Activated CD4-positive, alpha-beta memory T cell treated with anti-CD3 and anti-CD28 coated beads, Interleukin-2, amount 10 ng/mL, durations not matched to agents 7 days and 5 days (primary cell): ENCODE measurements at regions not wholly inside any gene's neighbourhood (a gene's known extent, or its start where the extent isn't known, plus 50 kb on each side); places are given as distances from the start of the nearest gene placed in this dataset.
"Not testable (repeated sequence)": the region's sequence is repeated elsewhere in the genome, so short reads cannot be mapped to it uniquely, and the experiment has no call there.

ENCODE experiments used
- CTCF ChIA-PET: fragments of 350-600 bp; sonication (Branson Sonifier 250); formaldehyde crosslinking; loops from one replicate; lab custom pipeline; 2021; ENCODE audit warnings: antibody characterized with exemption, inconsistent platforms; lab: Charles Lee
- POLR2A ChIA-PET: fragments of 350-600 bp; sonication (Branson Sonifier 250); formaldehyde crosslinking; loops from one replicate; lab custom pipeline; 2021; ENCODE audit warnings: antibody characterized with exemption; lab: Charles Lee
- DNase-seq: peaks from one replicate; pipeline ENCODE4 v3.0.0-alpha.2; 2020
- H3K27ac Mint-ChIP-seq: one replicate; pipeline ENCODE4 v1.8.0; 2021; ENCODE audit warnings: mild to moderate bottlenecking, mixed read lengths
- H3K27me3 Mint-ChIP-seq: one replicate; pipeline ENCODE4 v1.8.0; 2021; ENCODE audit warnings: mixed read lengths
- H3K36me3 Mint-ChIP-seq: one replicate; pipeline ENCODE4 v1.8.0; 2021; ENCODE audit warnings: low read depth, mixed read lengths
- H3K4me1 Mint-ChIP-seq: one replicate; pipeline ENCODE4 v1.8.0; 2021; ENCODE audit warnings: mixed read lengths
- H3K4me3 Mint-ChIP-seq: one replicate; pipeline ENCODE4 v1.8.0; 2021; ENCODE audit warnings: mild to moderate bottlenecking, mixed read lengths
- H3K9me3 Mint-ChIP-seq: one replicate; pipeline ENCODE4 v1.8.0; 2021; ENCODE audit warnings: mixed read lengths

GRCh38 chr7:116398672-116399071 lies 100.9 kb upstream of the CAV2 start:
- no peak overlapping the region for H3K27ac Mint-ChIP-seq
- DNase-seq = no peak
- no peaks in the 10 kb centered on the region for H3K9me3 Mint-ChIP-seq
- H3K27me3 Mint-ChIP-seq = peaks cover 14% of the 10 kb centered on the region
- ChIA-PET POLR2A (no interaction called here), CTCF (no interaction called here)
- no peaks in the 10 kb centered on the region for H3K36me3 Mint-ChIP-seq
- no peaks in the 10 kb centered on the region for H3K4me1 Mint-ChIP-seq
- H3K4me3 Mint-ChIP-seq = no peak overlapping the region

DNA sequence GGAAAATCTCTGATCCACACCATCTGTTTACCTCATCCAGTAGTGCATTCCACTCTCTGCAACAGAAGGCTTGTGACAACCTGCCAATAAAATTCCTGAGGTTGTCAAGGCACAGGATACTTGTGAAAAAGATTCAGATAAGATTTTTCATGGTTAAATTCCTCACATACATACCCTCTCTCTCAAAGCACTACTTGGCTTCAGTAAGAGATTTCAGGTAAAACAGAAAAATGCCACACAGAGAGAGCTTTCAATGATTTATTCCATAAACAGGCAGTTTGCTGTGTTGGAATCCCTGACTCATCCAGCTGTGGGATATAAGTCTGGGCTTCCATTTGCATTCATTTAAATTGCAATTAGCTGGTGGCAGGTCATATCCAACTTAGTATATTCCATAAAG lies 99.7 kb upstream of the CAV2 start:
- ChIA-PET CTCF (no interaction called here), POLR2A (no interaction called here)
- peaks cover 18% of the 10 kb centered on the region for H3K27me3 Mint-ChIP-seq
- H3K36me3 Mint-ChIP-seq = no peaks in the 10 kb centered on the region
- no peaks in the 10 kb centered on the region for H3K9me3 Mint-ChIP-seq
- no peaks in the 10 kb centered on the region for H3K4me1 Mint-ChIP-seq
- no peak for DNase-seq
- H3K4me3 Mint-ChIP-seq = no peak overlapping the region
- no peak overlapping the region for H3K27ac Mint-ChIP-seq

- H3K27me3 Mint-ChIP-seq = peaks cover 15% of the 10 kb centered on the region
- no peak overlapping the region for H3K27ac Mint-ChIP-seq
- H3K4me1 Mint-ChIP-seq = no peaks in the 10 kb centered on the region
- H3K9me3 Mint-ChIP-seq = no peaks in the 10 kb centered on the region
- no peak overlapping the region for H3K4me3 Mint-ChIP-seq
- ChIA-PET POLR2A (no interaction called here), CTCF (no interaction called here)
- DNase-seq = no peak
- no peaks in the 10 kb centered on the region for H3K36me3 Mint-ChIP-seq
These were observed 99.0 kb upstream of the CAV2 start for GRCh38 chr7:116400522-116400921.

- ChIA-PET CTCF (no interaction called here), POLR2A (no interaction called here)
- Mint-ChIP-seq H3K27me3 (peaks cover 15% of the 10 kb centered on the region), H3K27ac (no peak overlapping the region), H3K9me3 (no peaks in the 10 kb centered on the region), H3K36me3 (no peaks in the 10 kb centered on the region), H3K4me3 (no peak overlapping the region), H3K4me1 (no peaks in the 10 kb centered on the region)
- no peak for DNase-seq
These were observed 97.8 kb upstream of the CAV2 start for GRCh38 chr7:116401711-116402110.

DNA sequence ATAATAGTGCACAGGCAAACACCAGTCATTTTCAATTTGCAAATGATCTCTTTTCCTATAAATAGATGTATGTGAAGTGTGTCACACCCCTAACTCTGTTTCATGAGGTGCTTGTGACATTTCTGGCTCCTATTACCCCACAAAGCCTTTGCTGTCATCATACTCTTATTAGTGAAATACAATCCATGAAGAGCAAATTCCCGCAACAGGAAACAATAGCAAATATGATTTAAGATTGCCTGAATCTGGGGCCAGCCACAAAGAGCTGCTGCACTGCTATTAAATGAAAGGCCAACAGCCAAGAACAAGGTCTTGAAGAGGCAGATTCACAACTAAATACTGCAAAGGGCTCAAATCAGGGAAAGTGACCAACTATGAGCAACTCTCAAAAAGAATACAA lies 96.3 kb upstream of the CAV2 start:
- DNase-seq = no peak
- Mint-ChIP-seq H3K36me3 (no peaks in the 10 kb centered on the region), H3K4me1 (no peaks in the 10 kb centered on the region), H3K9me3 (no peaks in the 10 kb centered on the region), H3K4me3 (no peak overlapping the region), H3K27me3 (peaks cover 15% of the 10 kb centered on the region), H3K27ac (no peak overlapping the region)
- ChIA-PET CTCF (no interaction called here), POLR2A (no interaction called here)

- Mint-ChIP-seq H3K27ac (no peak overlapping the region), H3K9me3 (no peaks in the 10 kb centered on the region), H3K4me1 (no peaks in the 10 kb centered on the region), H3K4me3 (no peak overlapping the region), H3K27me3 (peaks cover 12% of the 10 kb centered on the region), H3K36me3 (no peaks in the 10 kb centered on the region)
- CTCF ChIA-PET = no interaction called here
- POLR2A ChIA-PET = no interaction called here
- no peak for DNase-seq
These were observed 95.1 kb upstream of the CAV2 start for GRCh38 chr7:116404389-116404788.

GRCh38 chr7:116405810-116406209 lies 93.7 kb upstream of the CAV2 start:
- Mint-ChIP-seq H3K9me3 (no peaks in the 10 kb centered on the region), H3K27me3 (peaks cover 12% of the 10 kb centered on the region), H3K4me1 (no peaks in the 10 kb centered on the region), H3K27ac (no peak overlapping the region), H3K4me3 (no peak overlapping the region), H3K36me3 (no peaks in the 10 kb centered on the region)
- ChIA-PET POLR2A (no interaction called here), CTCF (interaction anchor here (0.7 kb wide), 1 partner anchor 9 kb away, joined by 4 read pairs; no protein-coding TSS in a partner anchor)
- no peak for DNase-seq

GRCh38 chr7:116407165-116407564 lies 92.4 kb upstream of the CAV2 start:
- Mint-ChIP-seq H3K4me3 (no peak overlapping the region), H3K36me3 (no peaks in the 10 kb centered on the region)

DNA sequence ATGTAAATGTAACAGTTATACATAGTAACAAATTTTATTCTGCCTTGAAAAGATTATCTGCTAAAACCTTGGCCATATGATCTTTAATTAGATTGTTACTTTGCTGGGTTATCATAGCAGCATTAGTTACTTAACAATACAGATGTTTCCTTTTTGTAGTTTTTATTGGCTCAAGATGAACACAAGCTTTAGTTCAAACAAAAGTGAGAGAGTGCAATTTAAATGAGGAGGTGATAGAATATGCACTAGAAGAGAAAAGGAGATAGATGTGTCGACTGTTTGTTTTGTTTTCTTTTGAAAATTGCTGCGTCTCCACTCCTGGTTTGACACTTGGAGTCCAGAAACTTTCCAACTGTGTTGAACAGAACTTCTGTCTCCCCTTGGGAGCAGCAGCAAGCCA lies 91.4 kb upstream of the CAV2 start:
- no peaks in the 10 kb centered on the region for H3K36me3 Mint-ChIP-seq
- H3K27ac Mint-ChIP-seq = no peak overlapping the region
- peaks cover 10% of the 10 kb centered on the region for H3K27me3 Mint-ChIP-seq
- H3K4me3 Mint-ChIP-seq = no peak overlapping the region
- no peak for DNase-seq
- POLR2A ChIA-PET = no interaction called here
- CTCF ChIA-PET = no interaction called here
- no peaks in the 10 kb centered on the region for H3K9me3 Mint-ChIP-seq
- no peaks in the 10 kb centered on the region for H3K4me1 Mint-ChIP-seq

More at GRCh38 chr7:116407165-116407564, 92.4 kb upstream of the CAV2 start:
- DNase-seq = no peak
- Mint-ChIP-seq H3K27me3 (peaks cover 10% of the 10 kb centered on the region), H3K4me1 (no peaks in the 10 kb centered on the region), H3K9me3 (no peaks in the 10 kb centered on the region), H3K27ac (no peak overlapping the region)
- ChIA-PET POLR2A (no interaction called here), CTCF (interaction anchor here (0.7 kb wide), 1 partner anchor 87 kb away, joined by 3 read pairs; no protein-coding TSS in a partner anchor)

GRCh38 chr7:116408831-116409453 lies 90.6 kb upstream of the CAV2 start:
- H3K4me3 Mint-ChIP-seq, H3K27ac Mint-ChIP-seq, POLR2A ChIA-PET, DNase-seq, H3K27me3 Mint-ChIP-seq, H3K36me3 Mint-ChIP-seq, CTCF ChIA-PET, H3K4me1 Mint-ChIP-seq, H3K9me3 Mint-ChIP-seq: not testable (repeated sequence)

- H3K36me3 Mint-ChIP-seq, POLR2A ChIA-PET: not testable (repeated sequence)
These were observed 88.8 kb upstream of the CAV2 start for GRCh38 chr7:116410694-116411093.

GRCh38 chr7:116417593-116418345 lies 81.8 kb upstream of the CAV2 start:
- ChIA-PET CTCF (no interaction called here), POLR2A (no interaction called here)
- DNase-seq = no peak
- no peaks in the 10 kb centered on the region for H3K4me1 Mint-ChIP-seq
- no peaks in the 10 kb centered on the region for H3K36me3 Mint-ChIP-seq
- no peaks in the 10 kb centered on the region for H3K9me3 Mint-ChIP-seq
- no peak overlapping the region for H3K4me3 Mint-ChIP-seq
- H3K27ac Mint-ChIP-seq = no peak overlapping the region
- H3K27me3 Mint-ChIP-seq = no peaks in the 10 kb centered on the region

More at GRCh38 chr7:116410694-116411093, 88.8 kb upstream of the CAV2 start:
- H3K4me1 Mint-ChIP-seq, H3K9me3 Mint-ChIP-seq, H3K27ac Mint-ChIP-seq, DNase-seq, H3K27me3 Mint-ChIP-seq, CTCF ChIA-PET, H3K4me3 Mint-ChIP-seq: not testable (repeated sequence)

- no peak overlapping the region for H3K4me3 Mint-ChIP-seq
- no peaks in the 10 kb centered on the region for H3K36me3 Mint-ChIP-seq
- CTCF ChIA-PET = no interaction called here
- H3K9me3 Mint-ChIP-seq = no peaks in the 10 kb centered on the region
- DNase-seq = no peak
- no peaks in the 10 kb centered on the region for H3K4me1 Mint-ChIP-seq
- no peak overlapping the region for H3K27ac Mint-ChIP-seq
- POLR2A ChIA-PET = no interaction called here
- no peaks in the 10 kb centered on the region for H3K27me3 Mint-ChIP-seq
These were observed 81.0 kb upstream of the CAV2 start for GRCh38 chr7:116418524-116418923.

GRCh38 chr7:116420003-116420402 lies 79.5 kb upstream of the CAV2 start:
- no peaks in the 10 kb centered on the region for H3K4me1 Mint-ChIP-seq
- DNase-seq = no peak
- H3K36me3 Mint-ChIP-seq = no peaks in the 10 kb centered on the region
- no peaks in the 10 kb centered on the region for H3K9me3 Mint-ChIP-seq
- H3K4me3 Mint-ChIP-seq = no peak overlapping the region
- ChIA-PET CTCF (no interaction called here), POLR2A (no interaction called here)
- H3K27me3 Mint-ChIP-seq = no peaks in the 10 kb centered on the region
- no peak overlapping the region for H3K27ac Mint-ChIP-seq
